Stimulated activated effector memory CD8-positive, alpha-beta T cell treated with anti-CD3 and anti-CD28 coated beads, Interleukin-12 subunit alpha, Interleukin-12 subunit beta, amount 100 ng/mL, for 72 hours (primary cell): ENCODE measurements at regions not wholly inside any gene's neighbourhood (a gene's known extent, or its start where the extent isn't known, plus 50 kb on each side); places are given as distances from the start of the nearest gene placed in this dataset.

Experiments used
- ATAC-seq: fragments of 150-1000 bp; cut with Tn5 transposase; 2 replicates; pipeline ENCODE4 v1.10.0; 2021
- DNase-seq, 2 donors: peaks; one replicate each; pipeline ENCODE4 v3.0.0; 2021 to 2022; ENCODE audit warnings: low spot score in 2 of 2
- H3K27ac Mint-ChIP-seq: one replicate; pipeline ENCODE4 v1.8.0; 2022; ENCODE audit warnings: mild to moderate bottlenecking, mixed read lengths
- H3K36me3 Mint-ChIP-seq: one replicate; pipeline ENCODE4 v1.8.0; 2022; ENCODE audit warnings: mild to moderate bottlenecking, mixed read lengths
- H3K4me1 Mint-ChIP-seq: one replicate; pipeline ENCODE4 v1.8.0; 2022; ENCODE audit warnings: mixed read lengths
- H3K4me3 Mint-ChIP-seq: one replicate; pipeline ENCODE4 v1.8.0; 2022; ENCODE audit warnings: mild to moderate bottlenecking, mixed read lengths
- H3K9me3 Mint-ChIP-seq: one replicate; pipeline ENCODE4 v1.8.0; 2022; ENCODE audit warnings: mixed read lengths

GRCh38 chr2:122652670-122653069 lies 897.2 kb downstream of the TSN start:
- DNase-seq (no peak), ATAC-seq (no peak)
- Mint-ChIP-seq H3K4me3 (no peak overlapping the region), H3K27ac (no peak overlapping the region), H3K9me3 (peaks cover 5% of the 10 kb centered on the region), H3K4me1 (no peaks in the 10 kb centered on the region), H3K36me3 (no peaks in the 10 kb centered on the region)

- Mint-ChIP-seq H3K27ac (no peak overlapping the region), H3K4me3 (no peak overlapping the region), H3K36me3 (no peaks in the 10 kb centered on the region), H3K9me3 (no peaks in the 10 kb centered on the region), H3K4me1 (no peaks in the 10 kb centered on the region)
- DNase-seq: no peak
- no peak for ATAC-seq
Measured at GRCh38 chr2:122656403-122656802, 901.0 kb downstream of the TSN start.

DNA sequence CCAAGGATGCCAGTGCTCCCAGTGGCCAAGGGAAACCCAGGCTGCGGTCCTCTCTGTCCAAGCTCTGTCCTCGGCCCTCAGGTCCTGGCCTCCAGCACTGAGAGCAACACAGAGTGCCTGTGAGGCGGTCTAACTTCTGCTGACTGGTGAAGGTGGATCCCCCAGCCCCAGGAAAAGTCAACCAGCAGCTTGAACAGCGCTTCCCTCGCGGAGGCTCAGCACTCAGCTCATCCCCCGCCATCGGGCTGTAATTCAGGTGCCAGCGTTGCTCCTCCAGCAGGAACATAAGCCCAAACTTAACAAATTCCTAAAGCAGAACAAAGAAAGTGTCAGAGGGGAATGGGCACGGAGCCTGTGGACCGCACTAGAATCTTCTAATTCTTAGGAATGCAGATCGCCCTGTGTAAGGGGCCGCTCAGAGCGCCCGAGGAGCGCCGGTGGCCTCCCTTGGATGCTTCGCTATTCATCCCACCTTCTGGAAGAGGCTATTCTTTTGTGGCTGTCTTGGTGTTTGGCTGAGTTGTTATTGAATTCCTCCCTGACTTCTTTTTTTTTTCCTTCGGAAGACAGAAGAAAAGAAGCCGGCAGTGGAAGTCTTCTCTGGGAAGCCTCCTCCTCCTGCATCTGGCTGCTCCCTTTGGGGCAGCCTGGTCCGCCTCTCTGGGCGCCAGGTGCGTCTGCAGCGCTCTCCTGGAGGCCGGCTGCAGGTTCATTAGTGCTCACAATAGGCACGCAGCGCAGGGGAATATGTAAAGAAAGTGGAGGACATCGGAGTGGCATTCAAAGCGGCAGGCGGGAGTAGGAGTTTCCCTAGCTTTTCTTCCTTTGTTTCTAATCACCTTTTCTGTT lies 905.6 kb downstream of the TSN start:
- H3K4me1 Mint-ChIP-seq: no peaks in the 10 kb centered on the region
- no peak overlapping the region for H3K4me3 Mint-ChIP-seq
- DNase-seq (no peak), ATAC-seq (no peak)
- no peaks in the 10 kb centered on the region for H3K36me3 Mint-ChIP-seq
- H3K27ac Mint-ChIP-seq: no peak overlapping the region
- peaks cover 2% of the 10 kb centered on the region for H3K9me3 Mint-ChIP-seq

DNA sequence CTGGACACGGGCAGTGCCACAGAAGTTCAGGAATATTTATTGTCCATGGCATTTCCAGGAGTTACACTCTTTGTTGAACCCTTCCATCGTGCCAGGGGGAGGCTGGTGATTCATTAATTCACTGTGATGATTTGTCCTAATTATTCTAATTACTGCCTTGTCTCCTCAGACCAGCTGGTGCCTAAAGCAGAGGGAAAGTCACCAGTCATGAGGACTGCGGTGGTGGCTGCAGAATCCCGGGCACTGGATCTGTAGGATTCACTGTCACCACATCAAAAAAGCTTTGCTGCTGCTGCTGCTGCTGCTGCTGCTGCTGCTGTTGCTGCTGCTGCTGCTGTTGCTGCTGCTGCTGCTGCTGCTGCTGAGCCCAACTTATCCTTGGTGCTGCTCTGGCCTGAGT lies 908.2 kb downstream of the TSN start:
- no peak overlapping the region for H3K27ac Mint-ChIP-seq
- DNase-seq (no peak), ATAC-seq (no peak)
- no peak overlapping the region for H3K4me3 Mint-ChIP-seq
- peaks cover 2% of the 10 kb centered on the region for H3K9me3 Mint-ChIP-seq
- H3K36me3 Mint-ChIP-seq: no peaks in the 10 kb centered on the region
- H3K4me1 Mint-ChIP-seq: no peaks in the 10 kb centered on the region

DNA sequence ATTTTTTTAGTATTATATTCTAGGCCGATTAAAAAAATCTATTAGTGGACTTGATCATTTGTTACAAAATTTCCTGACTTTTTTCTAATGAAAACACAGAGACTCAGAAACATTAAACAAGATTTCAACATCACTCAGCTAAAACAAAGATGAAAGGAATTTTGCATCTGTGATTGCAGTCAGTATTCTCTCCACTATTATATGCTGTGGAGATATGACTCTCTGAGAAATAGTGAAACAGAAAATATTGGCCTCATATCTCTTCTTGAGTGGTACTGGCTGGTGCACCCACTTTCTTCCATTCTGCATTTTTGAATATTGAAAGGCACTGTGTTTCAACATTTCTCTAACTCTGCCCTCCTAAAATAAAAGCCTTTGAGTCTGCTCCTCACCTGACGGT lies 914.2 kb downstream of the TSN start:
- Mint-ChIP-seq H3K9me3 (peaks cover 3% of the 10 kb centered on the region), H3K36me3 (no peaks in the 10 kb centered on the region), H3K27ac (no peak overlapping the region), H3K4me1 (no peaks in the 10 kb centered on the region), H3K4me3 (no peak overlapping the region)
- DNase-seq (no peak), ATAC-seq (no peak)

DNA sequence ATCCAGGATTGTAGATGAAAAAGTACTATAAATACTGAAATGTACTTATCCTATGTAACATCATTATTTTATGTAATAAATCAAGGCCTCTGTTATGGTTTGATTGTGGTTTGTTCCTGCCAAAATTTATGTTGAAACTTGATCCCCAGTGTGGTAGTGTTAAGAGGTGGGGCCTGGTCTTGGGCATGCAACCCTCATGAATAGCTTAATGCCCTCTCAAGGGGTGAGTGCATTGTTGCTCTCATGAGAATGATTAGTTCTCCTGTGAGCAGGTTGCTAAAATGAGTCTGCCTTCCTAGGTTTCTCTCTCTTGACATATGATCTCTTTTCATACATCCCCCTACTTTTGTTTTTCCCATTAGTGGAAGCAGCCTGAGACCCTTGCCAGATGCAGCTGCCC lies 915.4 kb downstream of the TSN start:
- no peaks in the 10 kb centered on the region for H3K36me3 Mint-ChIP-seq

GRCh38 chr2:122680662-122681061 lies 925.2 kb downstream of the TSN start:
- peaks cover 12% of the 10 kb centered on the region for H3K9me3 Mint-ChIP-seq
- H3K27ac Mint-ChIP-seq: no peak overlapping the region
- no peaks in the 10 kb centered on the region for H3K4me1 Mint-ChIP-seq
- no peak overlapping the region for H3K4me3 Mint-ChIP-seq
- ATAC-seq (no peak), DNase-seq (no peak)
- no peaks in the 10 kb centered on the region for H3K36me3 Mint-ChIP-seq

More for the DNA sequence above, 915.4 kb downstream of the TSN start:
- no peaks in the 10 kb centered on the region for H3K4me1 Mint-ChIP-seq
- H3K27ac Mint-ChIP-seq: no peak overlapping the region
- no peak overlapping the region for H3K4me3 Mint-ChIP-seq
- DNase-seq (no peak), ATAC-seq (no peak)
- peaks cover 3% of the 10 kb centered on the region for H3K9me3 Mint-ChIP-seq

DNA sequence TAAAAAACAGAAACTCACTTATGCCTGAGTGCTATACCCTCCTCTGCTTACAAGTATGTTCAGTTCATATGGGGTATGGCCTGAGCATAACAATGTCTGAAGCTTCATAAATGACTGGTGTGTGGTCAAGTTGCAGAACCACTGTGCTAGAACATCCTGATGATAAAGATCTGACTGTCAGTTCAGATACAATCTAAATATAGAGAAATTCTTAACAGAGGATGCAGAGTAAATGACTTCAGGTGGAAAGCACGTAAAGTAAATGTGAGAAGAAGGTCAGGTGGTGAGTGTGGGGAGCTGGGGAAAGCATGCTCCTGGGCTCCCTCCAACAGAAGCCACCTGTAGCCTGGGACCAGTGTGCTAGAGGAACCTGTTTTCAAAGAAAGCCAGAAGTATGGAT lies 926.2 kb downstream of the TSN start:
- H3K4me3 Mint-ChIP-seq: no peak overlapping the region
- H3K4me1 Mint-ChIP-seq: no peaks in the 10 kb centered on the region
- ATAC-seq (peak; percentile 28), DNase-seq (no peak)
- H3K9me3 Mint-ChIP-seq: peaks cover 12% of the 10 kb centered on the region
- no peaks in the 10 kb centered on the region for H3K36me3 Mint-ChIP-seq
- no peak overlapping the region for H3K27ac Mint-ChIP-seq

DNA sequence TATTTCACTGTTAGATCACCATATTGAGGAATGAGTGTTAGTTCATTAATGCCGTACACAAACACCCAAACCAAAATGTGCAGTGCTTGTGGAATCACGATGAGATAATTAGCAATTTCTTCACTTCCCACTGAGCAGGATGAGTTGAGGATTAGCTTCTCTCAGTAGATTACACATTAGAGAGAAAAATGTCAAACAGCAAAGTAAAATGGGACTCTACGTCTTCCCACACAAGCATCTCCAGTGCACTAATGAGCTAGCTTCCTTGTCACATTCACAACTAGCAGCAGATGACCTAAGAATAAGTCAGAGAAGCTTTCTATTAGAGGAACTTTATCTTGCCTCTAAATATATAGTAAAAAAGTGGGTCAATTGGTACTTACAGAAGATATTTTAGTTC lies 926.9 kb downstream of the TSN start:
- no peaks in the 10 kb centered on the region for H3K4me1 Mint-ChIP-seq
- ATAC-seq: no peak

DNA sequence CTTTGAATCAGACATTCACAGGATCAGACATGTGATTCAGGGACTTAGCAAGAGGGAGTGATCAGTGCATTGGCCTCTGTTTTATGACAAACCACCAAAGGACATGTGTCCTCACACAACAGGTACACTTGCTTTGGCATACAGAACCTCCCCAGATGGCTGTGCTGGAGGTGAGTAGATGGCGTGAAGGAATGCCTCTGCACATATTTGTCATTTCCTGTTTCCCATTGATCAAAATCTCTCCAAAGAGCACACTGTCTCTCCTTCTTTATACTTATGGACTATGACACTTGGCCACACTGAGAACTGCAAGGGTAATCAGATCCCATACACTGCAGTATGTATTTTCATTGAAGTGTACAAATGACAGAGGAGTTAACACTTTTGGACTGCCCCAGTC lies 927.6 kb downstream of the TSN start:
- Mint-ChIP-seq H3K4me1 (no peaks in the 10 kb centered on the region), H3K4me3 (no peak overlapping the region), H3K27ac (no peak overlapping the region), H3K9me3 (peaks cover 8% of the 10 kb centered on the region), H3K36me3 (no peaks in the 10 kb centered on the region)
- DNase-seq (no peak), ATAC-seq (no peak)

More for the DNA sequence above, 926.9 kb downstream of the TSN start:
- H3K4me3 Mint-ChIP-seq: no peak overlapping the region
- H3K9me3 Mint-ChIP-seq: peaks cover 9% of the 10 kb centered on the region
- no peak for DNase-seq
- H3K27ac Mint-ChIP-seq: no peak overlapping the region
- no peaks in the 10 kb centered on the region for H3K36me3 Mint-ChIP-seq

DNA sequence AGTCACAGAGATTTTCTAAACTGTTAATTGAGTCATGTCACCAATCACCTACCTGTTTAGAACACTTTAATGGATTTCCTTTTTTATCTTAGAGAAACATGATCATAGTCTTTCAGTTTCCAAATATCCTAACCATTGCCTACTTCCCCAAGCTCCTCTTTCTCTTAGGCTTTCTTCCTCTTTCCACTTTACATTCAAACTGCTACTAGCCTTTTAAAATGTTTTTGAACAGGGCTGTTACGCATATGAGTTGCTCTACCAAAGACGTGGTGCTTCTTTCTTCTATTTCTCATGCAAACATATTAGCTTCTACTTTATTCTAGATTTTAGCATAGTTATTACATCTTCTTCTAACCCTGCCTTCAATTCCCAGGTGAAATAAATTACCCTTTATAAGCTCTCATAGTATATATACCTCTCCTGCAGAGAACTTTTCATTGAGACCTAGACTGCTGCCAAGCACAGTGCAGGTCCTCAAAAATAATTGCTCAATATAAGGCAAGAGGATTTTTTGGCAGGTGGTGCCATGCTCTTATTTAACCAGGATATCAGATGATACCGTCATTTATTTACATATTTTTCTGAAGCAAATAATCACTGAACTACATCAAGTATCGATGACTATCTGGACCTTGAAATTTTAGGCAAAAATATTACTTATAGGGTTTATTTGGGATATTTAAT lies 937.1 kb downstream of the TSN start:
- DNase-seq (no peak), ATAC-seq (no peak)
- Mint-ChIP-seq H3K36me3 (no peaks in the 10 kb centered on the region), H3K27ac (no peak overlapping the region), H3K4me3 (no peak overlapping the region), H3K4me1 (no peaks in the 10 kb centered on the region), H3K9me3 (peaks cover 18% of the 10 kb centered on the region)

DNA sequence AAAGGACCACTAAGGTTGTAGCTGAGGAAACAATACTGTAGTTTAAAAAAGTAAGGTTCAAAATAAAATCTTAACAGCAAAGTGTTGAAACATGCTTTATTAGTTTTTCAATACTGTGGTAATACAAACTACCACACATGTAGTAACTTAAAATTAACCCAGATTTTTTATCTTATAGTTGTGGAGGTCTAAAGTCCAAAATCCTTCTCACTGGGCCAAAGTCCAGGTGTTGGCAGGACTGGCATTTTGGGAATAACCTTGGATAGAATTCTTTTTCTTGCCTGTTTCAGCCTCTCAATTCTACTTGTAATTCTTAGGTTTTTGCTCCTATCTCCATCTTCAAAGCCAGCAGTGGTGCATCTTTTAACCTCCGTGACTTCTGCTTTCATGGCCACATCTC lies 942.0 kb downstream of the TSN start:
- no peak overlapping the region for H3K4me3 Mint-ChIP-seq
- H3K4me1 Mint-ChIP-seq: no peaks in the 10 kb centered on the region

DNA sequence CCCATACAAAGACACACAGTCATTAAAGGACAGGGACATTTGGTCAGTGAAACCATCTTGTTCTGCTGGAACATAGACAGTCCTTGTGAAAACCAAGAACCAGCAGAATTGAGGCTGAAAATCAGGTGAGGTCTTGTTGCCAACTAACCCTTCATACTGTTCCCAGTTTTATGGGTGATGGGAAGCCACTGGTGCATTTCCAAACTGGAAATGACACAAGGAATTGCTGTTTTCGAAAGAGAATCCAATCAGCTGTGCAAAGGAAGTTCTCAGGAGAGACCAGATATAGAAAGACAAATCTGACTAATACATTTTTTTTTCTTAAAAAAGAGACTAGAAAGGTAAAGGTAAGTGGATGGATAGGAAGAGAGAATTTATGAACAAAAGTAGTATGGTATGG lies 948.2 kb downstream of the TSN start:
- no peak for DNase-seq
- Mint-ChIP-seq H3K36me3 (no peaks in the 10 kb centered on the region), H3K27ac (no peak overlapping the region), H3K4me1 (no peaks in the 10 kb centered on the region), H3K4me3 (no peak overlapping the region), H3K9me3 (peaks cover 13% of the 10 kb centered on the region)
- ATAC-seq: no peak

More for the DNA sequence above, 942.0 kb downstream of the TSN start:
- H3K9me3 Mint-ChIP-seq: peaks cover 17% of the 10 kb centered on the region
- no peak for ATAC-seq
- H3K36me3 Mint-ChIP-seq: no peaks in the 10 kb centered on the region
- DNase-seq: no peak
- no peak overlapping the region for H3K27ac Mint-ChIP-seq

DNA sequence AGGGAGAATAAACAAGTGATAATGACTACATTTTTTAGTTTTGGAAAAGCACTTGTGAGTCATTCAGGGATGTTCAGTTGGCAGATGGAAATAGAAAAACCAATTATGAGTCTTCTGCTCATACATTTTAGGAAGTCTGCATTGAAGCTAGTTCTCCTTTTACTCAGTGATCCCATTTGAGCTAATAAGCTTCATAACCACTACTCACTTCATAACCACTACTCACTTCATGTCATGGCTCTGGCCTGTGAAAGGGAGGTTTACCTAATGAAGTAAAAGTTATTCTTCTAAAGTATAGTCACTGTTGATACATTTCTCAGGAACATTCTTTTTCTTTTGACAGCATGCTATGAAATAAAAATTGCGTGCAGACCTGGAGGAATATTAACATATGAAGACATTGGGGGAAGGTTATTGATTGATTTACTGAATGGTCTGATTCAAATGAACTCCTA lies 948.7 kb downstream of the TSN start:
- no peak overlapping the region for H3K4me3 Mint-ChIP-seq
- H3K4me1 Mint-ChIP-seq: no peaks in the 10 kb centered on the region
- peaks cover 14% of the 10 kb centered on the region for H3K9me3 Mint-ChIP-seq
- DNase-seq: no peak
- no peak for ATAC-seq
- no peak overlapping the region for H3K27ac Mint-ChIP-seq
- no peaks in the 10 kb centered on the region for H3K36me3 Mint-ChIP-seq

DNA sequence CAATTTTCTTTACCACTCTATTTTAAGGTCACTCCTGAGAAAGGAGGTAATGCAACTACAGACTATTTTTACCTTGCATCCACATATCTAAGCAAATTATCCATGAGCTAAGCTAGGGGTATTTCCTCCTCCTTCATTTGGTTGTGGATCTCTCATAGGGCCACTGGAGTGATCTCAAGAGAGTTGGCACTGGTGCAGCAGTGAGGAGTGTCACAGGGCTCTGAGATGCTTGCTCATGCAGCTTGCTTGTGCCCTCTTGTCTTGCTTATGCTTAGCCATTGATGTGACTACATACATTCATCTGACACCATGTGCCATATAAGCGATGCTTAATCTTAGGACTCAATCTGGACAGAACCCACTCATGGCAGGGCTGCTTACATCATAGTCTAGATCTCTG lies 950.3 kb downstream of the TSN start:
- H3K4me3 Mint-ChIP-seq: no peak overlapping the region
- no peaks in the 10 kb centered on the region for H3K4me1 Mint-ChIP-seq
- ATAC-seq (no peak), DNase-seq (no peak)
- H3K27ac Mint-ChIP-seq: no peak overlapping the region
- peaks cover 18% of the 10 kb centered on the region for H3K9me3 Mint-ChIP-seq
- H3K36me3 Mint-ChIP-seq: no peaks in the 10 kb centered on the region

- no peaks in the 10 kb centered on the region for H3K36me3 Mint-ChIP-seq
- no peak for DNase-seq
- ATAC-seq: no peak
- no peaks in the 10 kb centered on the region for H3K4me1 Mint-ChIP-seq
- peaks cover 15% of the 10 kb centered on the region for H3K9me3 Mint-ChIP-seq
- no peak overlapping the region for H3K27ac Mint-ChIP-seq
- no peak overlapping the region for H3K4me3 Mint-ChIP-seq
Measured at GRCh38 chr2:122706757-122707223, 951.3 kb downstream of the TSN start.
